HG03342 (cell line): ENCODE measurements at regions not wholly inside any gene's neighbourhood (a gene's known extent, or its start where the extent isn't known, plus 50 kb on each side); places are given as distances from the start of the nearest gene placed in this dataset.

Experiments
- ATAC-seq: cut with Tn5 transposase; IDR thresholded peaks from one replicate; pipeline ENCODE4 v1.9.1; 2021; ENCODE audit warnings: mild to moderate bottlenecking, moderate library complexity; ENCODE audit not compliant: unreplicated experiment

DNA sequence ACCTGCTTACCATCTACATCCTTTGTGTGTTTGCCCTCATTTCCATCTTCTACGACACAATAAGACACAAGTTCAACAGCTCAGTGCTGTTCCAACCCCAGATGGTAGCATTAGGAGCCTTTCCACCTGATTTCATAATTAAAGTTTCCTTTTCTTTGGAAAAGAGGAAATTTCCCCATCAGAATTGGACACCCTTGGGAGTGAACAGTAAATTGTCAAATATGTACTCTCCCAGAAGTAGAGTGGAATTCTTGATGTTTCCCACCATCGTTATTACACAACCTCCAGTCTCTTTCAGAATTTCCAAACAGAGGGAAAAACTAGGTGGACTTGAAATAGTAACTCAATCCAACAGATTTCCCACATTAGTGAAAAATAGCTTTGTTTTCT, 337.6 kb upstream of the OR4E1 start:
- no peak for ATAC-seq

DNA sequence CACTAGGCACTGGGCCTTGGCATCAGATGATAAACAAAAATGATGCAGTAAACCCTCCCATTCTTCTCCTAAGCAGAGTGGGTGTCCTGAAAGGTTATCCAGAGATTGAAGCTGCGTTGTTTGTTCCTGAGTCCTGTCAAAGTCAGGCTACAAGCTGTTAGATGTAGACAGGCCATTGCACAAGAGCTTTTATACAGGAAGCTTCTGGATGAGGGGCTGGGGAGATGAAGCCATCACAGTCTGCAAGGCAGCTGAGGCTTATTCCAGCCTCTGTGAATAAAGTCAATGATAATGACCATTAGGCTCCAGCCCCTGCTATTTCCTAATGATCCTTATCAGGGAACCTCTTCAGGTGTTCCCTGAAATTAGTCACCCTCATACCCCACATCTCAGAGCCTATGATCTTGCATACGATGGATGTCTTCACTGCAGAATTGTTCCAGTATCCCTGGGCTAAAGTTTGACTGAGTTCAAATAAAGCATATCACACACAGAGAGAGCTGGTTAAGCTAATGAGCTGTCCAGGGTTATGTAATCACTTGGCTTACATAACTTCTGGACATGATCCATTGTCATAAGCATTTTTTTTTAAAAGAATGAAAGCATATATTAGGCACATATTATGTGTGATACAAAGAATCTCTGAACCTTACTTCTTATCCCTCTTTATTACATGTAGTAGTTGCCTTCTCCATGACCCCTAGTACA, 337.1 kb upstream of the OR4E1 start:
- ATAC-seq, result no peak

DNA sequence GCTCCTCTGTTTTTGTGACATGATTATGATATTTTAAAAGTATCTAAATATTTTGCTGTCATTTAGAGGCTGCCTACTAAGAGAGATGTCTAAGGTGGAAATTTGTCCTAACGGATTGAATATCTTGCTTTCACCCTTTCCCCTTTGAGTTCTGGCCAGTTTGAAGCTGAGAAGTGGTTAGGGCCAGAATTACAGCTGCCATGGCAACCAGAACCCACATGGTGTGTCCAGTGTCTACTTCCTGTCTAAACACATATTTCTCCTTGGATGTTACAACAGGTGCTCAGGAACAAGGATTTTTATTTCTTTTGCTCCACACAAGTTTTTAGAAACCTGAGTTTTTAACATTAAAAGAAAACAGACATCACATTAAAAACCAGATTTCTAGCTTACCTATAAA, 335.1 kb upstream of the OR4E1 start:
- no peak for ATAC-seq

DNA sequence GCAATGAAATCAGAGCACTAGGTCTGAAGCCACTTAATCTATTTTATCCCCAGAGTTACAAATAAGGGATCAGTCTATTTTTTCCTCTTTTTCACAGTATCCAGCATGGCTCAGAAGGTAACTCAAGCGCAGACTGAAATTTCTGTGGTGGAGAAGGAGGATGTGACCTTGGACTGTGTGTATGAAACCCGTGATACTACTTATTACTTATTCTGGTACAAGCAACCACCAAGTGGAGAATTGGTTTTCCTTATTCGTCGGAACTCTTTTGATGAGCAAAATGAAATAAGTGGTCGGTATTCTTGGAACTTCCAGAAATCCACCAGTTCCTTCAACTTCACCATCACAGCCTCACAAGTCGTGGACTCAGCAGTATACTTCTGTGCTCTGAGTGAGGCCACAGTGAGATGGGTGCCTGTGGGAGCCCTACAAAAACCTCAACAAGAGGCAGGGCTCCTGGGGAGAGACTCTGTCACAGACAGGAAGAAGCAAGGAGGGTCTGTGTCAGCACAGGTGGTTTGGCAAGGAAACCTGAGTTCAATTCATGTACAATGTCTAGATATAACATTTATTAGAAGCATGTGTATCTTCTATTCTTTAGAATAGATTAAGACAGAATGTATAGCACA, 334.3 kb upstream of the OR4E1 start:
- no peak for ATAC-seq

DNA sequence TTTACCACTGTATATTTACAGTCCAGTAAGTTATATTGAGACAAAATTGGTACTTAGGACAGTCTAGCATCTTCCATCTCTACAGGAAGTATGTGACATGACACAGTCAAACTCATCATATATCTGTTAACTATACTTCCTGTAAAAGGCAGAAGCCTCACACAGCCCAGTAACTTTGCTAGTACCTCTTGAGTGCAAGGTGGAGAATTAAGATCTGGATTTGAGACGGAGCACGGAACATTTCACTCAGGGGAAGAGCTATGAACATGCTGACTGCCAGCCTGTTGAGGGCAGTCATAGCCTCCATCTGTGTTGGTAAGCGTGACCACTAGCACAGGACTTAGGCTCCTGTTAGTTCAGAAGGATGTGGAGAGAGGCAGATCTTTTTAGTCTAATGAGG, 333.7 kb upstream of the OR4E1 start:
- ATAC-seq, result no peak

DNA sequence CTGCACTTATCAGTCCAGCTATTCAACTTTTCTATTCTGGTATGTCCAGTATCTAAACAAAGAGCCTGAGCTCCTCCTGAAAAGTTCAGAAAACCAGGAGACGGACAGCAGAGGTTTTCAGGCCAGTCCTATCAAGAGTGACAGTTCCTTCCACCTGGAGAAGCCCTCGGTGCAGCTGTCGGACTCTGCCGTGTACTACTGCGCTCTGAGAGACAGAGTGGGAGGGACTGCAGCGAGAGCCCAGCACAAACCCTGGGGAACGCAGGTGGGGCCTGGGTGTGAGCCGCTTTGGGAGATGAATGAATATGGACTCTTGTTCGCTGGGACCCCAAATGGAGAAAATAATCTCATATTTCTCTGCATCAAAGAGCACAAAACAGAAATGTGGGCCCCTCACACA, 329.8 kb upstream of the OR4E1 start:
- no peak for ATAC-seq

DNA sequence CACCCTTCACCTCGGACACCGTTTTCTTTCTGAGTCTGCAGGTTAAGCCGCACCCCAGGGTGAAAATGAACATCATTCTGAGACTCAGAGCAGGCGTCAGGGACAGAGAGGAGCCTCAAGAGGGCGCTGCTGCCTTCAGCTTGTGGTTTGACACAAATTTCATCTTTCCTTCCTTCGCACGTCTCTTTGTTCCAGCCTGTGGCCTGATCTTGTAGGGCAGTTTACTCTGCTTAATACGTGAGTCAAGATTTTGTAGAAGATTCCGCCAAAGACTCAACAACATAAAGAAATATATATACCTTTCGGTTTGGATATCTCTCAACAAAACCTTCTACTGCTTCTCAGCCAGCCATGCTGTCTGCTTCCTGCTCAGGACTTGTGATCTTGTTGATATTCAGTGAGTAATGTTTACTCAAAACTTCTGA, 329.3 kb upstream of the OR4E1 start:
- no peak for ATAC-seq

DNA sequence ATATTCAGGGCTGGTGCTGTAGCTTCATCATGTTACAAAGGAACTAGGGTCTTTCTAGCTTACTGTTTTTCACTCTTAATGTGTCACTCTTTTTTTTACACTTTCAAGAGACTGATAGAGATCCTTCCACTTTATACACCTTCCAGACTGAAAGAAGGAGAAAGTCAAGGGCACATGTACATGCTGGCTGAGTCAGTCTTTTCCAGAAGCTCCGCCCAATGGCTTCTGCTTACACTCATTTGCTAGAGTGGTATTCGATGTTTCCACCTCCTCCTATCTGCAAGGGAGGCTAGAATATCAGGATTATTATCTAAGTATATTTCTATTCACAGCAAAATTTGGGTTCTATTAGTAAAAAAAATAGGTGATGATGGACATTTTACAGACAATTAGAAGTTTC, 325.8 kb upstream of the OR4E1 start:
- ATAC-seq, result no peak

DNA sequence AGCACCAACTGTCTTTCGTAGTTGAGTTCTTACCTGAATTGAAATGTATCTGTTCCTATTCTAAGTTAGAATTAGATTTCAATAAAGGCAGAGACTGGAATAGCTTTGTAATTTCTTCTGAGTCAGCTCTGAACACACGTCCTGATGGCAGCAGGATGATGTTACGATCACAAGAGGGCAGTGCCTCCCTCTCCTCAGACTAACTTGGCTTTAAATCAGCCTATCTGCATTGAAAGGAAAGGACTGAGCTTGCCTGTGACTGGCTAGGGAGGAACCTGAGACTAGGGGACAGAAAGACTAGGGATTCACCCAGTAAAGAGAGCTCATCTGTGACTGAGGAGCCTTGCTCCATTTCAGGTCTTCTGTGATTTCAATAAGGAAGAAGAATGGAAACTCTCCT, 323.7 kb upstream of the OR4E1 start:
- no peak for ATAC-seq

DNA sequence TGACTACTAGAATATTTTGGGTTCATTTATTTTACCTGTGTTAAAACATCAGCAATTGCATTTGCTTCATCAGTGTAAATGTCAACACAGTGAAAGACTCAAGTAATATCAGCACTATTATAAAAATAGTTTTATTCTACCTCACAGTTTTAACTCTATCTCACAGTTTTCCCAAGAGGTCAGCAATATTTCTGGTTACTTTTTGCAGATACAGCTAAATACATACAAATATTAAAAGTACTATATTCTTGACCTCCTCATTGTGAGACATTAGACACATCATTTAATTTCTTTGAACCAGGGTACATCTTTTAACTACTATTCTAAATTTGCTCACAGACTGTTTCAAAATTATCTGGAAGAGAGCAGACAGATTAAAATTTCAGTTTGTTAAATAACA, 321.7 kb upstream of the OR4E1 start:
- ATAC-seq, result no peak

DNA sequence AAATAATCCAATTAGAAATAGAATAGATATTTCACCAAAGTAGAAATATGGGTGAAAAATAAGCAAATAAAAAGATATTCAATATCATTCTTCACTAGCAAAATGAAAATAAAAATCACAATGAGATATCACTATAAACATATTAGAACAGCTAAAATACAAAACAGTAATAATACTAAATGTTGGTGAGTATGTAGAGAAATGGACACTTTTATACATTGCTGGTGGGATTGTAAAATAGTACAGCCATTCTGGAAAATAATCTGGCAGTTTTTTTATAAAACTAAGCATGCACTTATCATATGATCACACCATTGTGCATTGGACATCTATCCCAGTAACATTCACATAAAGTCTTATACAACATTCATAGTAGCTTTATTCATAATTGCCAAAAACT, 320.2 kb upstream of the OR4E1 start:
- no peak for ATAC-seq

DNA sequence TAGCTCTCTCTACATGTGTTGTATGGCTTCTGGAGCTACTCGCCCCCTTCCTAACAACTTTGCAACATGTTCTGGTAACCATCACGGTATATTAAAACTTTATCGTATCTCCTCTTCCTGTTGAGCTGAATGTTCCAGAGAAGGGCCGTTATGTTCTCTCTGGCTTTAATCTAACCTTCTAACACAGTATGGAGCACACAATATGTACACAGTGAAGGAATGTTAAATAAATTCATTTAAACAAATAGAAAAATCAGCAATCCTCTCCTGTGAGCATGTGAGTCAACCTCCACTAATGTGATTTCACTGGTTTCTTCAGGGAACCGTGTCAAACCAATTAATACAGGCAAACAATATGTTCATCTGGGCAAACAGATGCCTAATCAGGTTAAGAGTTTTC, 319.5 kb upstream of the OR4E1 start:
- ATAC-seq, result no peak

DNA sequence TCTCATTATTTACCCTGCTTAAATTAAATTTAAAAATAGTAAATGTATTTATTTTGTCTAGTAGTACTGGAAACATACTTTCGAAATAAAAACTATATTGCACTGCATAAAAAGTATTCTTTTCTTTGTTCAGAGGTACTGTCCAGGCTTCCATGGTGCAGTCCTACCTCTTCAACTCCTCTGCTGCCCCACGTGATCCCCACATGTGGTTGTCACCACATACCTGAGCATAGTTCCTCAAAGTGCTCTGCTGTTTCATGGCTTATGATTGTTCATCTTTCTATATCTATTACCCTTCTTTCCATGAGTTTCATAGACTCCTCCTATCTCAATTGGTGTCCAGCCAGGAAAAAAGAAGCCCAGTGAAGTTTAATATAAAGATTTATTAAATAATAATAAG, 317.5 kb upstream of the OR4E1 start:
- no peak for ATAC-seq

DNA sequence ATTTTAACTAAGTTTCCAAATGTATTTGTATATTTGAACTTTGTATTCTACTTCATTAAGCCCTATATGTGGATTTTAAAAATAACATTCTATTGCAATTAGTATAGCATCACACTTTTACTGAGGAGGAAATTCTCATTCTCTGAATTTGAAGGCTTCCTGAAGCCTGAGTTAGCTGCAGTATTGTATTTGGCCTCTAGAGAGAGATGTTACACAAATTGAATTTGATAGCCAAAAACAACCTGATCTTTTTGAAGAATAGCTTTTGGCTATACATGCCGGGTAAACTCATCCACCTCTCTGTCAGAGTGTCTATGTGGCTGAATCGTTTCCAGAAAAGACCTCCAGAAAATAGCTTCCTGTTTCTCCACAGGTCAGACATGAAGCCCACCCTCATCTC, 316.5 kb upstream of the OR4E1 start:
- no peak for ATAC-seq

DNA sequence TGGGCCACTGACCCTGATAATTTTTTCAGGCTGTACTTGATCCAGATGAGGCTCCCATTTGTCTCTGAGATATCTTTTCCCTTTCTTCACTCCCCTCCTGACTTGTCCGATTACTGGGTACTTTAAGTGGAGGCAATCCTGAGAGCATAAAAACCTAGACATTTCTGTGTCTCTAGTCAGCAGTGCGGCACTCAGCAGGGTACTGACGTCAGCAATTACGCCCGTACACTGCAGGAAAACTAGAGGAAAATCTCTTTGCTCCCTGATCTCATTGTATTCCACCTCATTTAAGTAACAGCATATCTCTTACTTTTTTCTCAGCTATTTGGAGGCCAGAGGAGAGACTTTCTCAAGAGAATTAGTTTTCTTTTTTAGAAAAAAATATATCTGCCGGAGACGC, 315.5 kb upstream of the OR4E1 start:
- no peak for ATAC-seq

DNA sequence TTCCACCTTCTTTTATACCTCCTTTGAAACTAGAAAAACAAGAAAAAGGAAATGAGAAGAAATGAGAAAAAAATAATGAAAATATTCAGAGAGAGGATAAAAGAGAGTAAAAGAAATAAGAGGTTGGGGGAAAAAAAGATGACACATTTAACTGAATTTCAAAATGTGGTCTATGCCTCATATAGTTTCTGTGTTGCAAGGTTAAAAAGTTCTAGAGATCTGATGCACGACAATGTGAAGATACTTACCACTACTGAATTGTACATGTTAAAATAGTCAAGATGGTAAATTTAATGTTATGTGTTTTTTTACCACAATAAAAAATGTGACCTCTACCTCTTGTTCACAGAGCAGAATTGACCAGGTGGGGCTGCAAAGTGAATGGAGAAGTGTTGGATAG, 314.8 kb upstream of the OR4E1 start:
- ATAC-seq, result no peak

DNA sequence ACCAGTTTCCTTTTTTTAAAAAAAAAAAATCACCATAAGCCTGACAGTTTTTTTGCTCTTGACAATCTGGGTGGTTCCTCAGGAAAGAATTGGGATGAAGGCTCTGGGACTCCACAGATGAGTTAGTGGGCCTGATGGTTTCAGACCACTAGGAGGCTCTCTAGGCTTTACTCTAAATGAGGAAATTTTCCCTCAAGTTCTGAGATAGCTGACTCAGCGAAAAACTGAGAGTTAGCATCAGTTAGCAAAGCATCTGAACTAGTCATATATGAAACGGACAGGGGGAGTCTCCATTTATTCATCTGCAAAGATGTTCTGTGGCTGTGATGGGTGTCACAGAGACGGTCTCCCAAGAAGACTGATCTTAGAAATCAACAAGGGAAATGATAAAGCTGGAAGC, 314.3 kb upstream of the OR4E1 start:
- ATAC-seq, result no peak

DNA sequence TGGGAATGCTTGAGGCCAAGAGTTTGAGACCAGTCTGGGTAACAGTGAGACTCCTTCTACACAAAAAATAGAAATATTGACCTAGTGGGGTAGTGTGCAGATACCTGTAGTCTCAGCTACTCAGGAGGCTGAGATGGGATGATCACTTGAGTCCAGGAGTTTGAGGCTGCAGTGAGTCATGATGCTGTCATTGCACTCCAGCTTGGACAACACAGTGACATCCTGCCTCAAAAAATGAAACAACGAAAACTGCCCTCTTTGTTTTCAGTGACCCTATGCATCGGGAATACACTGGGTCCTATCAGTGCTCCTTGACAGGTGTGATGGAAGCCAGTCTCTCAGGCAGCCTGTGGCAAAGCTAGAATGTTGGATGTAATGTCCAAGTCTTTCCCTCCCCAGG, 311.5 kb upstream of the OR4E1 start:
- ATAC-seq, result no peak

DNA sequence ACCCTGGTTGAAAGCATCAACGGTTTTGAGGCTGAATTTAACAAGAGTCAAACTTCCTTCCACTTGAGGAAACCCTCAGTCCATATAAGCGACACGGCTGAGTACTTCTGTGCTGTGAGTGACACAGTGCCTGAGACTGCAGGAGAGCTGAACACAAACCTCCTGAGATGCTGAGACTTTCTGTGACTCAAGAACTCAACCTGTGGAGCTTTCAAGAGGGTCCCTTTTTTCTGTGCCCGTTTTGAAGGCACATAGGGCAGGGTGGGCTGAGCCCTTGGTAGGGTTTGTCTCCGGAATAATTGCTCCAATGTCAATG, 305.3 kb upstream of the OR4E1 start:
- ATAC-seq, result no peak

DNA sequence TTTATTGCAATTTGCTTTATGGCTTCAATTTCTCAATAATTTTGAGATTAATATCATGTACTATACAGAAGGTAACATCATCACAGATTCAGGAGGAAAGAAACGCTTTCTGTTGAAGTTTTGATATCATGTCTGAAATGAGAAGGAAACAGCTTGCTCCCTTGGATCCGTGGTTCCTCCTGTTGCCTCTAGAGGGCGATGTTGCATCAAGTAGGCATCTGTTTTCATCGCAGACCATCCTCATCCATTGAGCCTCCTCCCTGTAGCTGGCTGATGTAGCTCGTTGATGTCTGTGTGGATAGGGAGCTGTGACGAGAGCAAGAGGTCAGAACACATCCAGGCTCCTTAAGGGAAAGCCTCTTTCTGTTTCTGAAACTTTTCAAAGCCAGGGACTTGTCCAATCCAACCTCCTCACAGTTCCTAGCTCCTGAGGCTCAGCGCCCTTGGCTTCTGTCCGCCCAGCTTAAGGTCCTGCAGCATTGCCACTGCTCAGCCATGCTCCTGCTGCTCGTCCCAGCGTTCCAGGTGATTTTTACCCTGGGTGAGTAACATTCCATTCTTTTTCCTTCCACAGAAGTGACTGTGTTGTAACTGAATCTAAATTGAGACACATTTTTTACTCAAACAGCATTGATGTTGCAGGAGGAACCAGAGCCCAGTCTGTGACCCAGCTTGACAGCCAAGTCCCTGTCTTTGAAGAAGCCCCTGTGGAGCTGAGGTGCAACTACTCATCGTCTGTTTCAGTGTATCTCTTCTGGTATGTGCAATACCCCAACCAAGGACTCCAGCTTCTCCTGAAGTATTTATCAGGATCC, 304.8 kb upstream of the OR4E1 start:
- no peak for ATAC-seq

DNA sequence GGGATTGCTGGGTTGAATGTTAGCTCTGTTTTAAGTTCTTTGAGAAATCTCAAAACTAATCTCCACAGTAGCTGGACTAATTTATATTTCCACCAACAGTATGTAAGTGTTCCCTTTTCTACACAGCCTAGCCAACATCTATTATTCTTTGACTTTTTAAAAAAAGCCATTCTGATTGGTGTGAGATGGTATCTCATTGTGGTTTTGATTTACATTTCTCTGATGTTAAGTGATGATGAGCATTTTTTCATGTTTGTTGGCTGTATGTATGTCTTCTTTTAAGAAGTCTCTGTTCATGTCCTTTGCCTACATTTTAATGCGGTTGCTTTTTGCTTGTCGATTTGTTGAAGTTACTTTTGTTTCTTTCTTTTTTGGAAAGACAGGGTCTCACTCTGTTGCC, 301.1 kb upstream of the OR4E1 start:
- ATAC-seq, result no peak

DNA sequence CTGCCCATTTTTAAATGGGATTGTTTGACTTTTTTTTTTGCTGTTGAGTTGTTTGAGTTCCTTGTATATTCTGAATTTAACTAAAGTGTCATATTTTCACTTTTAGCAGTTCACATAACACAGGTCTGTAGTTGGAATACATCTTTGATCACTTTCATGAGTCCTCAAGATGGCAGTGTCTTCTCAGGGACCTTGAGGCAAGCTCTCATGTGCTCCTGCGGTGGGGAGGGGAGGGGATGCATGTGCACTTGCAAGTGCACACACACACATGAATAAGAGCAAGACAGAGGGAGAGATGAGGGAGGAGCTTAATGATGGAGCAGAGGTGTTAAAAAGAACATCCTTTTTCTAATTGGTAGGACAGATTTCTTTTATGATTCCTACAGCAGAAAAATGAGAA, 291.4 kb upstream of the OR4E1 start:
- ATAC-seq, result no peak
